HepG2 (cell line): ENCODE measurements at regions not wholly inside any gene's neighbourhood (a gene's known extent, or its start where the extent isn't known, plus 50 kb on each side); places are given as distances from the start of the nearest gene placed in this dataset.

Experiments
- ATAC-seq: fragments of 200-7000 bp; cut with Tn5 transposase; 3 replicates; pipeline ENCODE4 v1.9.1; 2020; ENCODE audit warnings: mild to moderate bottlenecking, moderate library complexity
- BruUV-seq: library from RNA; stranded (reverse); fragments of 400-500 nt; replicated peaks from 2 replicates; lab custom pipeline; 2021; lab: Mats Ljungman, UMichigan
- CTCF ChIA-PET: fragments of 300-600 bp; formaldehyde crosslinking; extraction: SDS; loops from one replicate; lab custom pipeline; 2021; ENCODE audit warnings: low total read pairs, inconsistent platforms, low intra/inter-chr PET ratio; lab: Yijun Ruan, JAX
- POLR2A ChIA-PET: fragments of 350-600 bp; sonication (Branson Sonifier 250); formaldehyde crosslinking; loops from one replicate; lab custom pipeline; 2020; ENCODE audit warnings: antibody characterized with exemption, inconsistent platforms; lab: Yijun Ruan, JAX
- DNase-seq: peaks from one replicate; pipeline ENCODE4 v3.0.0-alpha.2; 2015; ENCODE audit warnings: low spot score
- FAIRE-seq: peaks from 3 replicates; lab custom pipeline; 2011; peaks lifted over from hg19 to GRCh38; lab: Jason Lieb, UNC
- H2AFZ ChIP-seq: one replicate; pipeline ENCODE4 v1.6.1; 2011; ENCODE audit warnings: low read length, inconsistent platforms
- H3K27ac ChIP-seq: fragments of 300-600 bp; 3 replicates; pipeline ENCODE4 v1.8.0; 2011; ENCODE audit warnings: mixed run types, mild to moderate bottlenecking, mixed read lengths, low read length, inconsistent platforms; ENCODE audit not compliant: insufficient read depth; ENCODE audit errors: extremely low read length
- H3K27me3 ChIP-seq, 2 experiments: fragments of 200-600 bp in 1 of 2; 2 replicates in 1 of 2; 3 replicates in 1 of 2; pipeline versions ENCODE4 v1.6.0 to v1.8.0; 2011; ENCODE audit warnings: low read length in 2 of 2, mild to moderate bottlenecking in 2 of 2, moderate library complexity in 2 of 2, inconsistent platforms in 1 of 2; ENCODE audit not compliant: insufficient read depth in 2 of 2, control insufficient read depth in 1 of 2
- H3K36me3 ChIP-seq, 2 experiments: fragments of 200-600 bp in 1 of 2; replicated peaks in 1 of 2; 2 replicates in 1 of 2; 3 replicates in 1 of 2; pipeline versions ENCODE4 v1.5.1 to v1.8.0; 2011; ENCODE audit warnings: low read length in 2 of 2, inconsistent platforms in 1 of 2; ENCODE audit not compliant: insufficient read depth in 2 of 2, control insufficient read depth in 1 of 2
- H3K4me1 ChIP-seq: 2 replicates; pipeline ENCODE4 v1.5.1; 2012; ENCODE audit warnings: low read length, inconsistent platforms; ENCODE audit not compliant: insufficient read depth
- H3K4me2 ChIP-seq: 2 replicates; pipeline ENCODE4 v1.6.0; 2011; ENCODE audit warnings: low read depth, low read length, inconsistent platforms
- H3K4me3 ChIP-seq, 3 experiments: fragments of 200-600 bp in 1 of 3; sonication (generic), shearing (Covaris generic) in 1 of 3; replicated peaks in 1 of 3; 2 replicates each; pipeline ENCODE4 v1.5.1; 2011 to 2016; ENCODE audit warnings: low read length in 3 of 3, inconsistent platforms in 2 of 3, low read depth in 2 of 3, mild to moderate bottlenecking in 2 of 3, control low read depth in 1 of 3, mixed read lengths in 1 of 3; ENCODE audit not compliant: insufficient read depth in 1 of 3
- H3K79me2 ChIP-seq: one replicate; pipeline ENCODE4 v1.6.1; 2011; ENCODE audit warnings: low read length, inconsistent platforms; ENCODE audit not compliant: insufficient read depth
- H3K9ac ChIP-seq: 2 replicates; pipeline ENCODE4 v1.6.0; 2011; ENCODE audit warnings: mild to moderate bottlenecking, low read depth, low read length, inconsistent platforms; ENCODE audit not compliant: insufficient read depth
- H3K9me3 ChIP-seq: 2 replicates; pipeline ENCODE4 v1.5.1; 2012; ENCODE audit warnings: mild to moderate bottlenecking, low read length
- H4K20me1 ChIP-seq: 2 replicates; pipeline ENCODE4 v1.6.0; 2011; ENCODE audit warnings: inconsistent platforms, mild to moderate bottlenecking, low read length, moderate library complexity; ENCODE audit not compliant: insufficient read depth
- AHR ChIP-seq: IDR thresholded peaks from 2 replicates; pipeline ENCODE4 v1.6.1; 2018; ENCODE audit warnings: missing genetic modification reagents, missing compliant biosample characterization
- CBFB ChIP-seq: sonication (generic); formaldehyde crosslinking; IDR thresholded peaks from 2 replicates; pipeline ENCODE4 v1.4.0; 2020; ENCODE audit warnings: missing genetic modification reagents
- FOXC1 ChIP-seq: sonication (generic); formaldehyde crosslinking; IDR thresholded peaks from 2 replicates; pipeline ENCODE4 v1.8.0; 2022; ENCODE audit warnings: mild to moderate bottlenecking, missing genetic modification reagents, borderline replicate concordance
- GATAD1 ChIP-seq: IDR thresholded peaks from 2 replicates; pipeline ENCODE4 v1.6.1; 2016; ENCODE audit warnings: missing genetic modification reagents, missing compliant biosample characterization
- GLI4 ChIP-seq: sonication (generic); formaldehyde crosslinking; IDR thresholded peaks from 2 replicates; pipeline ENCODE4 v1.5.1; 2020; ENCODE audit warnings: missing genetic modification reagents, mild to moderate bottlenecking, moderate library complexity, borderline replicate concordance
- MLLT10 ChIP-seq: sonication (generic); formaldehyde crosslinking; IDR thresholded peaks from 2 replicates; pipeline ENCODE4 v1.4.0; 2020; ENCODE audit warnings: missing genetic modification reagents
- MLX ChIP-seq: IDR thresholded peaks from 2 replicates; pipeline ENCODE4 v1.6.1; 2016
- NCOR1 ChIP-seq: fragments of 200-600 bp; sonication (generic); IDR thresholded peaks from 2 replicates; pipeline ENCODE4 v1.7.0; 2017; ENCODE audit warnings: antibody characterized with exemption, low read length, borderline replicate concordance
- RBAK ChIP-seq: sonication (generic); formaldehyde crosslinking; IDR thresholded peaks from 2 replicates; pipeline ENCODE4 v1.5.1; 2020; ENCODE audit warnings: mild to moderate bottlenecking, missing genetic modification reagents
- SIN3B ChIP-seq: fragments of 150-350 bp; IDR thresholded peaks from 2 replicates; pipeline ENCODE4 v1.6.1; 2014; ENCODE audit warnings: low read length
- SNRNP70 ChIP-seq: fragments of 200-400 bp; formaldehyde crosslinking; IDR thresholded peaks from 2 replicates; pipeline ENCODE4 v1.6.1; 2017; ENCODE audit warnings: mild to moderate bottlenecking, low read depth, low read length, moderate library complexity
- SRSF4 ChIP-seq: fragments of 200-400 bp; formaldehyde crosslinking; IDR thresholded peaks from one replicate; pipeline ENCODE4 v1.6.1; 2018; ENCODE audit warnings: mild to moderate bottlenecking, low read depth, low read length, moderate library complexity; ENCODE audit not compliant: poor library complexity, severe bottlenecking
- TAF1 ChIP-seq: sonication (generic); formaldehyde crosslinking; IDR thresholded peaks from 2 replicates; pipeline ENCODE4 v1.4.0; 2020; ENCODE audit warnings: missing genetic modification reagents
- ZBTB26 ChIP-seq: IDR thresholded peaks from 2 replicates; pipeline ENCODE4 v1.6.1; 2016; ENCODE audit warnings: missing compliant biosample characterization, missing genetic modification reagents, borderline replicate concordance
- ZBTB3 ChIP-seq: sonication (generic); formaldehyde crosslinking; IDR thresholded peaks from 2 replicates; pipeline ENCODE4 v1.4.0; 2020; ENCODE audit warnings: low read depth, mild to moderate bottlenecking, moderate library complexity, missing genetic modification reagents, borderline replicate concordance
- ZNF567 ChIP-seq: sonication (generic); formaldehyde crosslinking; IDR thresholded peaks from 2 replicates; pipeline ENCODE4 v1.8.1; 2023; ENCODE audit warnings: mild to moderate bottlenecking, missing genetic modification reagents, borderline replicate concordance
- WGBS: methylation state at CpG from one replicate; pipeline ENCODE4 v1.1.6; 2017; ENCODE audit warnings: low lambda C conversion rate; 5-methylcytosine and 5-hydroxymethylcytosine counted together
- in situ Hi-C: cut with HindIII; loops from 2 replicates; pipeline ENCODE4 v1.10.0; 2017; ENCODE audit warnings: low pct_unique_long_range_greater_than_20kb; ENCODE audit not compliant: extremely low pct_ligation_motif_present
- intact Hi-C: fragments of 100-400 bp; cut with micrococcal nuclease; formaldehyde crosslinking; loops from one replicate; pipeline ENCODE4 v1.10.0; 2022; ENCODE audit not compliant: unreplicated experiment
- TF ChIP-seq, protein P1 (sequence below): sonication (generic); formaldehyde crosslinking; IDR thresholded peaks from 2 replicates; pipeline ENCODE4 v1.8.1; 2023; ENCODE audit warnings: mild to moderate bottlenecking, missing genetic modification reagents
- TF ChIP-seq, protein P2 (sequence below): sonication (generic); formaldehyde crosslinking; IDR thresholded peaks from 2 replicates; pipeline ENCODE4 v1.5.0; 2020; ENCODE audit warnings: mild to moderate bottlenecking, low read depth, missing genetic modification reagents, borderline replicate concordance
- TF ChIP-seq, protein P3 (sequence below): sonication (generic); formaldehyde crosslinking; IDR thresholded peaks from 2 replicates; pipeline ENCODE4 v1.5.0; 2020; ENCODE audit warnings: missing genetic modification reagents

- no TSS peak for BruUV-seq
Observed at GRCh38 chr4:83723609-83724008, 187.7 kb downstream of the GPAT3 start.

More at GRCh38 chr4:83723609-83724008, 187.7 kb downstream of the GPAT3 start:
- Histone ChIP-seq H3K27ac (no peak overlapping the region), H2AFZ (no peak overlapping the region), H3K36me3 (no peaks in the 10 kb centered on the region), H3K9me3 (no peaks in the 10 kb centered on the region), H3K9ac (no peak overlapping the region), H3K4me2 (no peak overlapping the region), H3K4me3 (no peak overlapping the region), H4K20me1 (no peaks in the 10 kb centered on the region), H3K4me1 (no peaks in the 10 kb centered on the region), H3K79me2 (no peaks in the 10 kb centered on the region), H3K27me3 (peaks cover 0 to 4% of the 10 kb centered on the region in 2 experiments; a peak in 1 of 5 replicates)
- FAIRE-seq (no peak), ATAC-seq (no peak), DNase-seq (no peak)
- ChIA-PET POLR2A (no interaction called here), CTCF (no interaction called here)
- intact Hi-C loops: no loop called here
- 6% methylated on average over 6 of the region's 6 CpGs for WGBS
- in situ Hi-C loops: no loop called here
- TF ChIP-seq FOXC1 (CRISPR knock-in tag) (no peak), TAF1 (no peak), ZBTB26 (no peak), CBFB (CRISPR knock-in tag) (no peak), GATAD1 (no peak), SNRNP70 (no peak), GLI4 (CRISPR knock-in tag) (no peak), RBAK (CRISPR knock-in tag) (no peak), ZNF567 (CRISPR knock-in tag) (no peak), ZBTB3 (CRISPR knock-in tag) (no peak), MLX (CRISPR knock-in tag) (no peak), MLLT10 (CRISPR knock-in tag) (no peak), SIN3B (no peak), AHR (CRISPR knock-in tag) (no peak), NCOR1 (no peak), SRSF4 (no peak)
- TF ChIP-seq, protein P1, sequence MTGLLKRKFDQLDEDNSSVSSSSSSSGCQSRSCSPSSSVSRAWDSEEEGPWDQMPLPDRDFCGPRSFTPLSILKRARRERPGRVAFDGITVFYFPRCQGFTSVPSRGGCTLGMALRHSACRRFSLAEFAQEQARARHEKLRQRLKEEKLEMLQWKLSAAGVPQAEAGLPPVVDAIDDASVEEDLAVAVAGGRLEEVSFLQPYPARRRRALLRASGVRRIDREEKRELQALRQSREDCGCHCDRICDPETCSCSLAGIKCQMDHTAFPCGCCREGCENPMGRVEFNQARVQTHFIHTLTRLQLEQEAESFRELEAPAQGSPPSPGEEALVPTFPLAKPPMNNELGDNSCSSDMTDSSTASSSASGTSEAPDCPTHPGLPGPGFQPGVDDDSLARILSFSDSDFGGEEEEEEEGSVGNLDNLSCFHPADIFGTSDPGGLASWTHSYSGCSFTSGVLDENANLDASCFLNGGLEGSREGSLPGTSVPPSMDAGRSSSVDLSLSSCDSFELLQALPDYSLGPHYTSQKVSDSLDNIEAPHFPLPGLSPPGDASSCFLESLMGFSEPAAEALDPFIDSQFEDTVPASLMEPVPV (CRISPR knock-in tag): no peak
- TF ChIP-seq, protein P2, sequence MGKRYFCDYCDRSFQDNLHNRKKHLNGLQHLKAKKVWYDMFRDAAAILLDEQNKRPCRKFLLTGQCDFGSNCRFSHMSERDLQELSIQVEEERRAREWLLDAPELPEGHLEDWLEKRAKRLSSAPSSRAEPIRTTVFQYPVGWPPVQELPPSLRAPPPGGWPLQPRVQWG: no peak
- TF ChIP-seq, protein P3, sequence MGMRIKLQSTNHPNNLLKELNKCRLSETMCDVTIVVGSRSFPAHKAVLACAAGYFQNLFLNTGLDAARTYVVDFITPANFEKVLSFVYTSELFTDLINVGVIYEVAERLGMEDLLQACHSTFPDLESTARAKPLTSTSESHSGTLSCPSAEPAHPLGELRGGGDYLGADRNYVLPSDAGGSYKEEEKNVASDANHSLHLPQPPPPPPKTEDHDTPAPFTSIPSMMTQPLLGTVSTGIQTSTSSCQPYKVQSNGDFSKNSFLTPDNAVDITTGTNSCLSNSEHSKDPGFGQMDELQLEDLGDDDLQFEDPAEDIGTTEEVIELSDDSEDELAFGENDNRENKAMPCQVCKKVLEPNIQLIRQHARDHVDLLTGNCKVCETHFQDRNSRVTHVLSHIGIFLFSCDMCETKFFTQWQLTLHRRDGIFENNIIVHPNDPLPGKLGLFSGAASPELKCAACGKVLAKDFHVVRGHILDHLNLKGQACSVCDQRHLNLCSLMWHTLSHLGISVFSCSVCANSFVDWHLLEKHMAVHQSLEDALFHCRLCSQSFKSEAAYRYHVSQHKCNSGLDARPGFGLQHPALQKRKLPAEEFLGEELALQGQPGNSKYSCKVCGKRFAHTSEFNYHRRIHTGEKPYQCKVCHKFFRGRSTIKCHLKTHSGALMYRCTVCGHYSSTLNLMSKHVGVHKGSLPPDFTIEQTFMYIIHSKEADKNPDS (CRISPR knock-in tag): no peak
